Stimulated activated CD4-positive, alpha-beta T cell treated with anti-CD3 and anti-CD28 coated beads, TNF-alpha, amount 100 ng/mL, for 24 hours (primary cell): ENCODE measurements at regions not wholly inside any gene's neighbourhood (a gene's known extent, or its start where the extent isn't known, plus 50 kb on each side); places are given as distances from the start of the nearest gene placed in this dataset.

Experiments used
- DNase-seq, 3 experiments: peaks; one replicate each; pipeline ENCODE4 v3.0.0-alpha.2; 2020; ENCODE audit warnings: low read depth in 3 of 3

- no peak for DNase-seq
These were observed 251.7 kb downstream of the CYRIA start for GRCh38 chr2:16413947-16414346.

DNA sequence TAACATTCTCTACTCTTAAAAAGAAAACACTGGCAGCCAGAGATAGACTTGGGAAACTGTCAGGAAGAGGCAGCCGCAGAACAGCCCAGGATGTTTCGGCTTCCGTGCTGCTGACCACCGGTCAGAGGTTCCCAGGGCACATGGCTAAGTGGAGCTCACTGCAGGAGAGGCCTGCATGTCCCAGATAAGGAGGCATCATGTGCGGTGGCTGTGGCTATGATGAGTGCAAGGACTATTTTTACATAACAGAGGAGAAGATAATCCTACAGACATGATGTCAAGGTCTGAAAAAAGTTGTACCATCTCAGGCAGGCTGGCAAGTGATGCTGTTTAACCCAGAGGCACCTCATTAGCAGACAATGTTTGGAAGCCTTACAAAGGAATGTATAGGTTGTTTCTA, 252.3 kb downstream of the CYRIA start:
- no peak for DNase-seq

GRCh38 chr2:16412321-16413030, 253.2 kb downstream of the CYRIA start:
- no peak for DNase-seq

GRCh38 chr2:16411788-16412187, 253.8 kb downstream of the CYRIA start:
- no peak for DNase-seq

DNA sequence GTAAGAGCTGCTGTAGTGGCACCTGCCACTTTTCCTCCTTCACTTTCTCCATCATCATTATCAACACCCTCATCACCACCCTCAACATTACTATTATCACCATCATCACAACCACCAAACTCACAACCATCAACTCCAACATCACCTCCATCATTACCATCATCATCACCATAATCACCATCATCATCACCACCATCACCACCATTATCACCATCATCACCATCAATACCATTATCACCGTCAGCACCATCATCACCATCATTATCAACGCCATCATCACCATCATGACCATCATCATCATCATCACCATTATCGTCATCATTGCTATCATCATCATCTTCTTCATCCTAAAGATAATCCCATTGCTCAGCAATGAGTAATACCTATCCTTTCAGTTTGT, 255.8 kb downstream of the CYRIA start:
- DNase-seq, result no peak

DNA sequence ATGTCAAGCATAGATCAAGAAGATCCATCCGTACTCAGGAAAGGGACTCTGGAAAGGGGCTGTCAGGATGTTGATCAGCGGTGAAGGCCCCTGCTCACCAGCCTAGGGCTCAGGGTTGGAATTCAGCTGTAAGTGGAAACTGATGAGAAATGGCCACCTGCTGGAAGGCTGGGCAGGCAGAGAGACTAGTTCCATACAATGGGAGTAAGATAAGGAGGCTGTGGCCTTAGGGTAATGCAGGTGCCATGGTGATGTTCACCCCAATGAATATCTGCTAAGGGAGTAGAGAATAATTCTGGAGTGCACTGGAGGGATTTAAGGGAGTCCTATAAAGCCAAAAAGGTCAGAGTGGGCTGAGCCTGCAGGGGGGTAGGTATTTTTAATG, 256.6 kb downstream of the CYRIA start:
- no peak for DNase-seq

GRCh38 chr2:16408331-16409005, 257.2 kb downstream of the CYRIA start:
- DNase-seq, result no peak

GRCh38 chr2:16407358-16407757, 258.3 kb downstream of the CYRIA start:
- no peak for DNase-seq

DNA sequence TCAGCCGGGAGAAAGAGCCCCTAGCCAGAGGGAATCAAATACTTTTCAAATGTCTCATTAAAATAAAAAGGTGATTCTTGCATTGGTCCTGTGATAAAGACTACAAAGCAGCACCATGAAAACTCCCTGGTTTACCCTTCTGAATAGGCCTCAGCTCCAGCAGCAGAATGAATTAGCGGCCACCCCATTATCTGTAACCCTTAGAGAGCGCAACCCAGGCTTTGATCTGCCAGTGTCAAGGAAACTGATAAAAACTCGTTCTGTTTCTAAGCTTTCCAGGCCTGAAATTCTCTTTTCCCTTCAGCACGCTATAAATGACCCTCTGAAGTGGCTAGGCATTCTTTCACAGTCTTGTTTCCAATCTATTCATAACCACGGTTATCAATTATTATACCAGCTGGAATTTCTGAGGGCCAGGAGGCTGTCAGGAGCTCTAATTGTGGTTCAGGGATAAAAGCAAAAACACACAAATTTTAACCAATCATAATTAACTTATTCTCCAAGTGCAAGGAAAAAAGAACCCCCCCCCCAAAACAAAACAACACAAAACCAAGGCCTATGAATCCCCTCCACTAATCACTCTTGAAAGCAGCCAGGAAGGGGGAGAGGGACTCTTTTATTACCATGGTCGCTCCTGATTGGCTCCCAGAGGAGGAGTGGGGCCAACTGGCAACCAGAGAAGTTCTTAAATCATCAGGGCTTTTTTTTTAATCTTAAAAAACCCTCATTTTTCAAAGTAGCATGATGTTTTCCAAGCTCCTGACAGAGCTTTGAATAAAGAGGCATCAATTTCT, 258.9 kb downstream of the CYRIA start:
- DNase-seq, result no peak

- no peak for DNase-seq
These were observed 260.1 kb downstream of the CYRIA start for GRCh38 chr2:16405551-16405950.

- no peak for DNase-seq
These were observed 260.9 kb downstream of the CYRIA start for GRCh38 chr2:16404551-16405300.

- no peak for DNase-seq
These were observed 261.5 kb downstream of the CYRIA start for GRCh38 chr2:16404146-16404545.

- DNase-seq, result no peak
These were observed 262.7 kb downstream of the CYRIA start for GRCh38 chr2:16402891-16403290.

DNA sequence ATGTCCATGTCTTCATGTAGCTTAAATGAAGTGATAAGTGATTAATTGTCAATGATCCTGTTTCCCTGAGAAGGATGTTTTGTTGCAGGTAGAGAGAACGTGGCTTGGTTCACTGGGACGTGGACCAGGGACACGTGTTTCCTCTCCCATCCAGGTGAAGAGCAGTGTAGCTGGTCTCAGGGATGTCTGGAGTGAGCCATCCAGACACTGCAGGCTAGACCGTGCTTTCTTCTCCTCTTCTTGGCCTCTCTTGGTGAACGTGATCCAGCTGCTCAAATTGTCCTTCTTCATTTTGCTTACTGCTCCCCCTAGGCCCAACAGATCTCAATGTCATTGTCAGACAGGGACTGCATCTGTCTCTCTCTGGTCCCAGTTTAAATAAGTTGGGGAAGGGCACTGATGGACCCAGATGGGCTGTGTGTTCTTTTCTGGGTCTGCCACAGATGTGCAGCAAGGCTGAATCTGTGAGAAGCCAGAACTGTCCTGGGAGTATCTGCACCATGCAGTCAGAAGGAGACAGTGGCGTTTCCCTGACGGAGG, 263.8 kb downstream of the CYRIA start:
- no peak for DNase-seq

DNA sequence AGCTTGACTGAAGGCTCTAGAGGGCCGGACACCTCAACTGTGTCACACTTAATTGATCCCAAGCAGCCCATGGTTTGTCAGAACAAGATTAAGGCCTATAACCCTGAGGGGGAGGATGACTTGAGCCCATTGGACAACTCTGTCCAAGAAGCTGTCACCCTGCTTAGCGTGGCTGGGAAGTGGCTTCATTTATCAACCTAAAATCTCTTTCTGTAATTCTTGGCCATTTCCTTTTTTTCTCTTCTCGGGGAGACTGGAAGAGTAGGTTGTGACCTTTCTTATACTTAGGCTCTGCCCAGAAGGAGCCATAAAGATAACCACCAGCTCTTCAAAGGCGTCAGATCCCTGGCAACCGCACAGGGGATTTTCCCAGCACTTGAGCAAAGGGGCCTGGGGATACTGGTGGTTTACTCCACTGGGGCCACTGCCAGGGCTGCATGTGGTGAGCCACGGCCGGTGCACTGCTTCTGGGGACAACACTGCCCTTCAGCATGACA, 265.5 kb downstream of the CYRIA start:
- no peak for DNase-seq

DNA sequence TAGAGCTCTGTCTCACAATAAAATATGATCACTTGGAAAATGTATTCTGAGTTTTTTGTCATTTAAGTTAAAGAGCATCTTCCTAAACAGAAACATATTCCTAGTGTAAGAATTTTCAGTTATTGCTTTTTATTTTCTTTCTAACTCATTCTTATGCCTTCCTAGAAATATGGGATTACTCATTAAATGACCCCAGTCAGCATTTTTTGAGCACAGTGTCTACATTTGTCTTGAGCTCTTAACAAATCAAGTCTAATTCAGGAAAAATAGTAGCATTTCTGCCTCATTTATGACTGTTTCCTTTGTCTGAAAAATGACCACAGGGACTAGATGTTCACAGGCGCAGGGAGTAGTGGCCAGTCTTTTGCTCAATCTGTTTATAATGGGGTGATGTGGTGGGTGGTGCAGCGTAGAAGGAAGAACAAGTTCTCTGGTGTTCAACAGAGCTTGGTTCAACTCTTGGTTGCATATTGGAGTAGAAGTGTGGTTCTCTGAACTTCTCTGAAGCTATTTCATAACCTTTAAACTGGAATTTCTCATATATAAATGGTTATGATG, 267.1 kb downstream of the CYRIA start:
- DNase-seq, result no peak

DNA sequence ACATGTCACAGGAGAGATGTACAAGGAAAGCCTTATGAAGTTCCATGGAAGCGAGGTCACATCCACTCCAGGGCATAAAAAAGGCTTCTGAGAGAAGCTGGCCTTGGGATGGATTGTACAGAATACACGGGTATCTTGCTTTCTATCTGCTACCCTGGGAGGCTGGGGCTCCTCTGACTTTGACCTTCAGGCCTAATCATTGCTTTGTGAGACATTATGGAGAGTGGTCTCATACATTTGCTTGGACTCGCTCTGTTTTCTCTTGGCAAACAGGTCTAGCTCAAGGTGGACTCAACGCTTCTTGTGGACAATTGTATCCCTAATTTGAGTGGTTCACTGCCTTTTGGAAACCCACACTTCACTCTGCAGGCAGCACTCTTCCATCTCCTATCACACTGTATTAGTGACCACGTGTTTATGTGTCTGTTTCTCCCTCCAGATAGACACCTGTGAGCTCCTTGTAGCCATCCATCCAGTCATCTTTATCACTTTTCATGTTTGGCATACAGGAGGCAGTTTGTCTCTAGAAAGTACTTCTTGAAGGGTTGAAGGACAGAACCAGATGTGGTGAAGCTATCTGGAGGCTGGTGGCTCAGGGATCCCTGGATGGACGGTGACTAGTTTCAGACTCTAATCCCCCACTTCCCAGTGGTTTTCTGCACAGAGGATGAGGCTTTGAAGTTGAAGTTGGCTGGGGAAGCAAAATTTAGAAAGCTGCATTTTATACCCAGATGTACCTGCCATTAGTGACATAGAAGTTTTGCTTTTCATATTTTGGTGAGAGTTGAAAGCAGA, 267.8 kb downstream of the CYRIA start:
- no peak for DNase-seq

DNA sequence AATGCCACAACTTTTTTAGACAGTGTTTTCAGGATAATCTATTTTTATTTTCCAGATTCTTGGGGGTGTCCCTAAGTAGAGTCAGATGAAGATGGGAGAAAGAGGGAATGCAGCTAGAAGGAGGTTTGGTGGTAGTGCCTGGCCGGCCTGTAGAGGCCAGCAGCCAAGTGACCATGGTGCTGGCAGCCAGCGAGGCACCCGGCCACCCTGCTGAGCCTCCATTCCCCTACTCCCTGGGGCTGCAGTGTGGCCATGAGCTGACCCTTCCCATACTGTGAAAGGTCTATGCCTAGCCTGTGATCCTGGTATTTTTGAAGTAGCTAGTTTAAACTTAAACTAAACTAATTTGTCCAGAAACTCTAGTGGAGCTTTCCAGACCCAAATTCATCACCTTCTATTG, 268.6 kb downstream of the CYRIA start:
- DNase-seq, result no peak

GRCh38 chr2:16396171-16396570, 269.5 kb downstream of the CYRIA start:
- DNase-seq, result no peak

DNA sequence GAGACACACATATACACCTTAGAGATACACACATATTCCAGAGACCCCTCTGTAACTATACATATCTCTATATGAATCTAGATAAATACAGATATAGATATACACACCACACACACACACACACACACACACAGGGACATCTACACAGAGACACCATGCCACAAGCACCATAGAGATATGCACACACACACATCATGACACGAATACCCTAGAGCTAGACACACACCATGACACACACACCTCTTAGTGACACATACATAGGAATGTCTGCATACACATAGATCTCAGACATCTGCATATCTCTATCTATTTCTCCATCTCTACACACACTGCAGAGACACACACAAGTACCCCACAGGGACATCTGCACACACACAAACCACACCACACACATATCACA, 270.0 kb downstream of the CYRIA start:
- no peak for DNase-seq
